GM12878 (cell line): ENCODE measurements at regions not wholly inside any gene's neighbourhood (a gene's known extent, or its start where the extent isn't known, plus 50 kb on each side); places are given as distances from the start of the nearest gene placed in this dataset.

Experiments
- ATAC-seq: fragments of 200-7000 bp; cut with Tn5 transposase; 3 replicates; pipeline ENCODE4 v1.9.1; 2020; ENCODE audit warnings: mild to moderate bottlenecking, moderate library complexity
- BruUV-seq: library from RNA; stranded (reverse); fragments of 400-500 nt; replicated peaks from 2 replicates; lab custom pipeline; 2021; lab: Mats Ljungman, UMichigan
- CTCF ChIA-PET: fragments of 300-600 bp; sonication (Branson Sonifier 250); formaldehyde crosslinking; extraction: SDS; loops from one replicate; lab custom pipeline; 2021; ENCODE audit warnings: inconsistent platforms; lab: Yijun Ruan, JAX
- POLR2A ChIA-PET: fragments of 350-600 bp; formaldehyde crosslinking; extraction: SDS; loops from one replicate; lab custom pipeline; 2021; ENCODE audit warnings: inconsistent platforms; lab: Charles Lee
- RAD21 ChIA-PET: fragments of 300-600 bp; sonication (Branson Sonifier 250); formaldehyde crosslinking; loops from one replicate; lab custom pipeline; 2023; ENCODE audit warnings: antibody characterized with exemption; ENCODE audit not compliant: unreplicated experiment; lab: Charles Lee
- SMC1A ChIA-PET: fragments of 300-600 bp; sonication (Branson Sonifier 250); formaldehyde crosslinking; loops from one replicate; lab custom pipeline; 2023; ENCODE audit not compliant: unreplicated experiment, uncharacterized antibody; lab: Charles Lee
- DNase-seq: peaks from one replicate; pipeline ENCODE4 v3.0.0-alpha.2; 2011; ENCODE audit warnings: low read depth, low spot score
- FAIRE-seq: peaks from 3 replicates; lab custom pipeline; 2011; peaks lifted over from hg19 to GRCh38; lab: Jason Lieb, UNC
- H2AFZ ChIP-seq: 2 replicates; pipeline ENCODE4 v1.6.0; 2011; ENCODE audit warnings: low read depth, low read length, control low read depth; ENCODE audit not compliant: control insufficient read depth
- H3K27ac ChIP-seq: 2 replicates; pipeline ENCODE4 v1.5.1; 2011; ENCODE audit warnings: control low read depth; ENCODE audit not compliant: control insufficient read depth, insufficient read depth
- H3K27me3 ChIP-seq, 2 experiments: replicated peaks in 1 of 2; 2 replicates each; pipeline versions ENCODE4 v1.6.0 to v1.6.1; 2011; ENCODE audit warnings: low read length in 1 of 2; ENCODE audit not compliant: control insufficient read depth in 2 of 2, insufficient read depth in 2 of 2
- H3K36me3 ChIP-seq, 2 experiments: 2 replicates each; pipeline ENCODE4 v1.5.1; 2011; ENCODE audit warnings: low read length in 1 of 2; ENCODE audit not compliant: control insufficient read depth in 2 of 2, insufficient read depth in 2 of 2
- H3K4me1 ChIP-seq: 2 replicates; pipeline ENCODE4 v1.6.1; 2011; ENCODE audit warnings: mild to moderate bottlenecking, low read length, moderate library complexity, mixed read lengths; ENCODE audit not compliant: control insufficient read depth, insufficient read depth
- H3K4me2 ChIP-seq: 2 replicates; pipeline ENCODE4 v1.6.0; 2011; ENCODE audit warnings: control low read depth; ENCODE audit not compliant: control insufficient read depth, insufficient read depth
- H3K4me3 ChIP-seq: fragments of 200-600 bp; sonication (generic); 2 replicates; pipeline ENCODE4 v1.5.1; 2016
- H3K79me2 ChIP-seq: 2 replicates; pipeline ENCODE4 v1.6.0; 2011; ENCODE audit warnings: low read length; ENCODE audit not compliant: control insufficient read depth, insufficient read depth
- H3K9ac ChIP-seq: 2 replicates; pipeline ENCODE4 v1.8.0; 2011; ENCODE audit warnings: low read length, control low read depth, mixed read lengths; ENCODE audit not compliant: control insufficient read depth, insufficient read depth
- H3K9me3 ChIP-seq: replicated peaks from 3 replicates; pipeline ENCODE4 v1.5.1; 2011; ENCODE audit warnings: mild to moderate bottlenecking, low read length; ENCODE audit not compliant: control insufficient read depth, insufficient read depth
- H4K20me1 ChIP-seq: 2 replicates; pipeline ENCODE4 v1.6.0; 2011; ENCODE audit not compliant: control insufficient read depth, insufficient read depth
- BHLHE40 ChIP-seq, 2 experiments: fragments of 450-650 bp in 1 of 2; IDR thresholded peaks; 2 replicates each; pipeline ENCODE4 v1.6.1; 2011 to 2017; ENCODE audit warnings: low read depth in 2 of 2, borderline replicate concordance in 1 of 2, improper control_type of control experiment in 1 of 2, low read length in 1 of 2, mild to moderate bottlenecking in 1 of 2
- CTCF ChIP-seq, 3 experiments: IDR thresholded peaks in 2 of 3; conservative IDR thresholded peaks in 1 of 3; 2 replicates each; pipeline ENCODE4 v1.5.1; 2011; ENCODE audit warnings: low read depth in 3 of 3, low read length in 3 of 3, mild to moderate bottlenecking in 3 of 3, control low read depth in 2 of 3, moderate library complexity in 2 of 3, inconsistent platforms in 1 of 3, mixed read lengths in 1 of 3; ENCODE audit not compliant: control insufficient read depth in 2 of 3, insufficient read depth in 1 of 3; ENCODE audit errors: extremely low read depth in 1 of 3
- DPF2 ChIP-seq: fragments of 450-650 bp; IDR thresholded peaks from 2 replicates; pipeline ENCODE4 v1.6.1; 2017; ENCODE audit warnings: mild to moderate bottlenecking
- E2F8 ChIP-seq: fragments of 450-650 bp; IDR thresholded peaks from 2 replicates; pipeline ENCODE4 v1.6.1; 2018; ENCODE audit warnings: mild to moderate bottlenecking, low read depth, moderate library complexity; ENCODE audit not compliant: partially characterized antibody
- GATAD2B ChIP-seq: fragments of 450-650 bp; conservative IDR thresholded peaks from 2 replicates; pipeline ENCODE4 v1.6.1; 2017; ENCODE audit warnings: low read depth, mild to moderate bottlenecking, moderate library complexity
- HDAC6 ChIP-seq: fragments of 200-600 bp; sonication (generic); IDR thresholded peaks from one replicate; pipeline ENCODE4 v1.8.0; 2017; ENCODE audit warnings: antibody characterized with exemption; ENCODE audit not compliant: unreplicated experiment
- MAX ChIP-seq: IDR thresholded peaks from 2 replicates; pipeline ENCODE4 v1.6.1; 2012; ENCODE audit warnings: low read depth, low read length, improper control_type of control experiment
- NFXL1 ChIP-seq: fragments of 450-650 bp; IDR thresholded peaks from 2 replicates; pipeline ENCODE4 v1.6.1; 2017; ENCODE audit warnings: antibody characterized with exemption, mild to moderate bottlenecking, borderline replicate concordance
- NR2C1 ChIP-seq: fragments of 450-650 bp; IDR thresholded peaks from 2 replicates; pipeline ENCODE4 v1.6.1; 2017; ENCODE audit warnings: antibody characterized with exemption, mild to moderate bottlenecking, moderate library complexity
- PKNOX1 ChIP-seq: fragments of 450-650 bp; IDR thresholded peaks from 2 replicates; pipeline ENCODE4 v1.6.1; 2016; ENCODE audit warnings: mild to moderate bottlenecking
- POLR2AphosphoS2 ChIP-seq: IDR thresholded peaks from 2 replicates; pipeline ENCODE4 v1.6.1; 2011; ENCODE audit warnings: low read depth, mild to moderate bottlenecking, low read length, improper control_type of control experiment, moderate library complexity
- SIX5 ChIP-seq: IDR thresholded peaks from 2 replicates; pipeline ENCODE4 v1.6.1; 2011; ENCODE audit warnings: mild to moderate bottlenecking, low read depth, low read length, moderate library complexity; ENCODE audit not compliant: severe bottlenecking
- SMARCA5 ChIP-seq: fragments of 450-650 bp; IDR thresholded peaks from 2 replicates; pipeline ENCODE4 v1.6.1; 2017; ENCODE audit warnings: mild to moderate bottlenecking
- WGBS: methylation state at CpG from one replicate; pipeline ENCODE4 v1.1.6; 2016; ENCODE audit warnings: low lambda C conversion rate; ENCODE audit not compliant: insufficient replicate concordance, insufficient coverage; ENCODE audit errors: missing lambda C conversion rate; 5-methylcytosine and 5-hydroxymethylcytosine counted together
- in situ Hi-C: fragments of 300-500 bp; cut with MboI; formaldehyde crosslinking; loops from 9 replicates; pipeline ENCODE4 v1.14.3; 2018; ENCODE audit warnings: mixed read lengths
- intact Hi-C: fragments of 100-400 bp; cut with micrococcal nuclease; formaldehyde crosslinking; loops from one replicate; pipeline ENCODE4 v1.14.2; 2022; ENCODE audit not compliant: unreplicated experiment

GRCh38 chr15:96551196-96551595, 220.7 kb downstream of the NR2F2 start:
- DNase-seq (no peak), ATAC-seq (no peak), FAIRE-seq (no peak)
- Histone ChIP-seq H3K79me2 (no peaks in the 10 kb centered on the region), H3K27me3 (no peaks in the 10 kb centered on the region), H3K4me2 (no peak overlapping the region), H2AFZ (no peak overlapping the region), H4K20me1 (no peaks in the 10 kb centered on the region), H3K27ac (no peak overlapping the region), H3K4me3 (no peak overlapping the region), H3K9ac (no peak overlapping the region), H3K36me3 (no peaks in the 10 kb centered on the region), H3K9me3 (no peaks in the 10 kb centered on the region), H3K4me1 (no peaks in the 10 kb centered on the region)
- intact Hi-C loops (no loop called here), in situ Hi-C loops (loop anchor here (5.0 kb wide), 1 partner anchor 49 kb away; no protein-coding TSS in a partner anchor)
- ChIA-PET POLR2A (no interaction called here), RAD21 (no interaction called here), SMC1A (interaction anchor here (1.1 to 1.2 kb wide), 2 partner anchors 9 kb away, joined by 3 to 4 read pairs; no protein-coding TSS in a partner anchor), CTCF (no interaction called here)
- WGBS, result 1% methylated on average over 4 of the region's 4 CpGs
- BruUV-seq, result no TSS peak
- no peak for TF ChIP-seq HDAC6
- no peak for TF ChIP-seq BHLHE40 (IDR thresholded peaks at IDR 0.05; ENCODE audit: borderline replicate concordance in 1 of 2, low read depth in 2 of 2, low read length in 1 of 2)
- TF ChIP-seq DPF2, result no peak
- TF ChIP-seq E2F8, result no peak
- no peak for TF ChIP-seq MAX
- no peak for TF ChIP-seq SIX5
- TF ChIP-seq CTCF (IDR thresholded peaks at IDR 0.05 in 2 of 3, conservative IDR thresholded peaks at IDR 0.05 in 1 of 3; ENCODE audit: control insufficient read depth in 2 of 3, extremely low read depth in 1 of 3, insufficient read depth in 1 of 3, low read depth in 3 of 3, low read length in 3 of 3), result no peak
- no peak for TF ChIP-seq POLR2AphosphoS2
- no peak for TF ChIP-seq PKNOX1
- no peak for TF ChIP-seq NR2C1
- no peak for TF ChIP-seq SMARCA5
- TF ChIP-seq GATAD2B, result no peak
- no peak for TF ChIP-seq NFXL1
